HG03354 (cell line): ENCODE measurements at regions not wholly inside any gene's neighbourhood (a gene's known extent, or its start where the extent isn't known, plus 50 kb on each side); places are given as distances from the start of the nearest gene placed in this dataset.
"Not testable (repeated sequence)": the region's sequence is repeated elsewhere in the genome, so short reads cannot be mapped to it uniquely, and the experiment has no call there.

Experiments used
- ATAC-seq: cut with Tn5 transposase; IDR thresholded peaks from one replicate; pipeline ENCODE4 v1.9.1; 2021; ENCODE audit warnings: mild to moderate bottlenecking; ENCODE audit not compliant: unreplicated experiment, poor library complexity, severe bottlenecking

DNA sequence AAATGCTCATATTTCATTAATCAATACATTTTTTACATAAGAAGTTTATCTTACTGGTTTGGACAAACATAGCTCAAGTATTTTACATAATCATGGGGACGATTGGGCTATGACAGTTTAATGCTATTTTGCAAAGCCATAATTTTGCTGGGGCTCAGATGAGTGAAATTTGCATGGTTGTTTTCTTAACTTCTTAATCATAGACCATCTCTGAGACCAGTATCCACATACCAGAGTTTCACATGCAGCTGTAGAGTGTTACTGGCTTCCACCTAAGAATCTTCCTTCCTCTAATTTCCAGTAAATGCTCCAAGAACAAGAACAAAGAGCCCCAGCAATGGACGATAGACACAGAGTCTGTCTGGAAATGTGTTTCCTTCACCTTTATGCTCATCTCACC lies 303.0 kb upstream of the TMEM132C start:
- no peak for ATAC-seq

DNA sequence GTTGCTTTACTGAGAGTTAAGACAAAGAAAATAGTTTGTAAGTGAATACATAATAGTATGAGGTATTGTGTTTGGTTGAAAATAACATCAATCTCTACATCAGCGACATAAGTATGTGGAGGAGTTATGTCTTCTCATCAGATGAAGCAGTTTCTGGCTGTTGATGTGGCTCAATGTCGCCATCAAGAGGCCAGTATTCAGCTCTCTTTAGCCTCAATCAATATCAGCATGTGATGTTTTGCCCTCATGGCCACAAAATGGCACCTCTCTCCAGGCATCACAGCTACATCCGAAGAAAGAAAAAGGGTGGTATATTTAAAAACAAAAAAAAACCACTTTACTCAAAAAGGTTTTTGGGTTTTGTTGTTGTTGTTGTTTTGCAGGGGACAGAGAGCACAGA lies 302.3 kb upstream of the TMEM132C start:
- ATAC-seq = no peak

DNA sequence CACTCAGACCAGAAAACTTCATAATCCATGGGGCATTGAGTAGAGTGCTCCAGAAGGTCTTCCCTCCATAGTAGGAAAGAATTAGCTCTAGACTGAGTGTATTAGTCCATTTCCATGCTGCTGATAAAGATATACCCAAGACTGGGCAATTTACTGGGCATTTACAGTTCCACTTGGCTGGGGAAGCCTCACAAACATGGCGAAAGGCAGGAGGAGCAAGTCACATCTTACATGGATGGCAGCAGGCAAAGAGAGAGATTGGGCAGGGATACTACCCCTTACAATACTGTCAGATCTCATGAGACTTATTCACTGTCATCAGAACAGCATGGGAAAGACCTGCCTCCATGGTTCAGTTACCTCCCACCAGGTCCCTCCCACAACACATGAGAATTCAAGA lies 300.6 kb upstream of the TMEM132C start:
- ATAC-seq = no peak

DNA sequence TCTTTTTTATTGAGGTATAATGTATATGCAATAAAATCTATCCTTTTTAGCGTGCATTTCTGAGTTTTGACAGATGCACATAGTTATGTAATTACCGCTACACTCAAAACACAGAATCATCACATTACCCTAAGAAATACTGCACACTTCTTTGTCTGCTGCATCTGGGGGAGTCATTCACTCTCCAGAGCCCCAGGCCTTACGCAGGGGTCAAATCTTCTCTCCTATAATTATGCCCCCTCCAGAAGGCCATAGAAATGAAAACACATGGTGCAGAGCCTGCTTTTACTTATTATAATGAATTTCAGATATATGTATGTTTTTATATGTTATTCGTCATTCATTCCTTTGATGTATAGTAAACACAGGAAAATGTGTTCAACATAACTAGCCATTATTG lies 296.5 kb upstream of the TMEM132C start:
- ATAC-seq = no peak

DNA sequence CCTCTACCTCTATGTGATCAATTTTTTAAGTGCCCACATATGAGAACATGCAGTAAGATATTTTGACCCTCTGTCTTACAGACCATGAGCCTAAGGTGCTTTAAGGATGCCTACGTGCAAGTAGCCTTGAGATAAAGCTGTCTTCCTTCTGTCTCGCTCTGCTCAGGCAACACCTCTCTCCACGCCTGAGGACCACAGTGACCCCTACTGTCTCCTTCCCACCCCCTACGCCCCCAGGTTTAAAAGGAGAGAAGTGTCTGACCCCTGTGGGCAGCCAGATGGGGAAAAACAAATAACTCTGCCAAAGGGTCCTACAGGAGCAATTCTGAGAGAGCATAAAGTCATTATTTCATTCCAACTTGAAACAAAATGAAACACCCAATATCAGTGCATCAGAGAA lies 286.4 kb upstream of the TMEM132C start:
- no peak for ATAC-seq

DNA sequence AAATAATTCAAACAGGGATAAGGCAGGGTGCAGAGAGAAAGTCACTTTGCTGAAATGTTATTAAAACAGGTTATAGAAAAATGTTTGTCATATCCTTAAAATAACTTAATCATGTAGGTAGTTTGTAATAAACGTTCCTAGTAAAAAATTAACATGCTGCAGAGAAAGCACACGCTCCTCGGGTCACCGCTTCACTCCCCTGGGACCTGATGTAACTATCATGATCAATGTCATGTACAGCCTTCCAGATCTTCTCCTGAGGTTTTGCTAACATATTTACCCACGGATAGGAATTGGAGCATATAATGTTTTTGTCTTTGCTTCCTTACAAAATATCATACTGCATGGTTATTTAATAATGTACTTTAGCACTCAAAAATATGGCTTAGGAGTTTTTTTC lies 285.1 kb upstream of the TMEM132C start:
- ATAC-seq = no peak

DNA sequence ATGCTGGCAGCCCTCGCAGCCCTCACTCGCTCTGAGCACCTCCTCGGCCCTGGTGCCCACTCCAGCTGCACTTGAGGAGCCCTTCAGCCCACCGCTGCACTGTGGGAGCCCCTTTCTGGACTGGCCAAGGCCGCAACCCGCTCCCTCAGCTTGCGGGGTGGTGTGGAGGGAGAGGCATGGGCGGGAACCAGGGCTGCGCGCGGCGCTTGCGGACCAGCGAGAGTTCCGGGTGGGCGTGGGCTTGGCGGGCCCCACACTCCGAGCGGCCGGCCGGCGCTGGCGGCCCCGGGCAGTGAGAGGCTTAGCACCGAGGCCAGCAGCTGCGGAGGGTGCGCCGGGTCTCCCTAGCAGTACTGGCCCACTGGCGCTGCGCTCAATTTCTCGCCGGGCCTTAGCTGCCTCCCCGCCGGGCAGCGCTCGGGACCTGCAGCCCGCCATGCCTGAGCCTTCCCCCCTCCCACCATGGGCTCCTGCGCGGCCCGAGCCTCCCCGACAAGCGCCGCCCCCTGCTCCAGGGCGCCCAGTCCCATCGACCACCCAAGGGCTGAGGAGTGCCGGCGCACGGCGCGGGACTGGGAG lies 283.7 kb upstream of the TMEM132C start:
- ATAC-seq = not testable (repeated sequence)

DNA sequence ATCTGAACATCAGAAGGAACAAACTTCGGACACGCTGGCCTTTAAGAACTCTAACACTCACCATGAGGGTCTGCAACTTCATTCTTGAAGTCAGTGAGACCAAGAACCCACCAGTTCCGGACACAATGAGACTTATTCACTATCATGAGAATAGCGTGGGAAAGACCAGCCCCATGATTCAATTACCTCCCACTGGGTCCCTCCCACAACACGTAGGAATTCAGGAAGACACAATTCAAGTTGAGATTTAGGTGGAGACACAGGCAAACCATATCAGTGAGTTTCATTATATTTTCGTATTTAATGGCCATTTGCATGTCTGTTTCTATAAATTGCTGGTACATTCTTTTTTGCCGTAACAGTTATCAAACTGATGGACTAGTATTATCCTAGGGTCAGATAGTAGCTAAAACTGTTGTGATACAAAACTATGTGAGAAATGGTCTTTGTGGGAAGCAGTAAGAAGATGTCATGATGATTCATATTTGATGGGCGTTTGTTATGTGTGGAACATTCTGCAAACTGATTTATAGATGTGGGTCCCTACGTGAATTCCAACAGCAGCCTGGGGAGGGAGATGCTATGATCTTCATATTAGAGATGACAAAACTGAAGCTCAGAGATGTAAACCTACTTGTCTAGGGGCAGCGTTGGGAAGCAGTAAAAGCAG lies 282.4 kb upstream of the TMEM132C start:
- no peak for ATAC-seq

DNA sequence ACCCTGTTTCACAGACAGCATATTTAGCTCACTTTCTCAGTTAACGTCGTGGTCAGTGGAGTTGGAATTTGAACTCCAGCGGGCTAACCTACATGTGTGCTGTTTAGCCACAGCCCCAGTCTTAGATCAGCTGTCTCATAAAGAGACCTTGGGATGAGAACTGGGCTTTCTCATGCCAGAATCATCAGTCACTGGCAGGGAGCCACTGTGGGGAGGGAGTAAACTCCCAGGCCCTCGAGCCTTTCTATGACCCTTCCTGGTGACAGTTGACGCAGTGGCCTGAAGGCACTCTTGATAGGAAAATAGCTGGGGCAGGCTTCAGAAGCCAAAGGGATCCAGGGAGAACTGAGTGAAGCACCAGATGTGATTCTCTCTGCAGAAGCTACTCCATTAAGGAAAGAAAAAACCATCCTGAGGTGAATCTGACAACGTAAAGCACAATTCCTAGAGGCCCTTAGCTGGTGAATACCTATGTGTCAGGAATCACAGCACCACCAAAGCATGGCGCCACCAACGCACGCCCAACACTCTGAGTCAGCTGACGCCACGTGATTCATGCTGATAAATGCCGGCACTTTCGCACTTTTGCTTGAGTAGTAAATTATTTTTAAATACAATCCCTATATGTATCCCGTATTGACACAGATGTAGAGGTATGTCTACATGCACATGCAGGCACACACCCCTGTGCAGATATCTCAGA lies 279.6 kb upstream of the TMEM132C start:
- no peak for ATAC-seq

DNA sequence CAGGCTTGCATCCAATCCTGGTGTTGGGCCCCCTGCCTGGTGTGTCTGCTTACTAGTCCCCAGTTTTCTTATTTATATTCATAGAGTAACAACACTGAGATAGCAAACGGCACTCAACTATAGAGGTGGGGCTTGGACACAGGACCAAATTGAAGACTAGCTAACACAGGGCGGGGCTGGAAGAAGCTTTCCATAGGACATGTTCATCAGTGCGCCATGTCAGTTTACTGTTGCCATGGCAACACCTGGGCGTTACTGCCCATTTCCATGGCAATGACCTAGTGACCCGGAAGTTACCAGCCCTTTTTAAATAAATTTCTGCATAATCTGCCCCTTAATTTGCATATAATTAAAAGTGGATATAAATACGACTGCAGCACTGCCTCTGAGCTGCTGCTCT lies 275.5 kb upstream of the TMEM132C start:
- ATAC-seq = no peak

DNA sequence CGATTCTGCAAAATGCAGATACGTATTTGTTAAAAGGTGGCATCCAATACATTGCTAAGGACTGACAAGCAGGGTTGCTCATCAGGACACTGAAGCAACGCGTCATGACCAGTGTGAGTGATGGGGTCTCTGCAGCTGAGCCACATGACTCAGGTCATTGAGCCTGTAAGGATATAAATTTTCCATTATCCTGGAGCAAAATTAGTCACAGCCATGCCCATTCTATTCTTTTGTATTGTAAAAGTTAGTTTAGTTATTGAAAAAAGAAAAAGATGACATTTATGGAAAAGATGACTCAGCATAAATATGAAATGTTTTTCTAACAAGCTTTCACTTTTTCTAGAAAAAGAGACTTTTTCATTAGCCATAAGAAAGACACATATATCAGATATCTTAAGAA lies 268.0 kb upstream of the TMEM132C start:
- ATAC-seq = no peak

DNA sequence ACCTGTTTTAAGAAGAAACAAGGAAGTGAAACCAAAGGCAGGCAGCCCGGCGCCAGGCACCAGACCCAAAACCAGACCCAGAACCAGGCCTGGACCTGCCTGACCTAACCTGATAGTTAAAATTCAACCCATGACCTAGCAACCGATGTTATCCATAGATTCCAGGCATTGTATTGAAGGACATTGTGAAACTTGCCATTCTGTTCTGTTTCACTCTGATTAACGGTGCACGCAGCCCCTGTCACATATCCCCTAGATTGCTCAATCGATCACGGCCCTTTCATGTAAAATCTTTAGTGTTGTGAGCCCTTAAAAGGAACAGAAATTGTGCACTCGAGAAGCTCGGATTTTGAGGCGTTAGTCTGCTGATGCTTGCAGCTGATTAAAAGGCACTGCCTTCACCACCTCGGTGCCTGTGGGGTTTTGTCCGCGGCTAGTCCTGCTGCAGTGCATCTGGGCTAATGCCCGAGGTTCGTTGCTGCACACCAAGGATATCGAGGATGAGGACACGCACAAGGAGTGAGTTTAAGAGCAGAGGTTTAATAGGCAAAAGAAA lies 262.5 kb upstream of the TMEM132C start:
- no peak for ATAC-seq

DNA sequence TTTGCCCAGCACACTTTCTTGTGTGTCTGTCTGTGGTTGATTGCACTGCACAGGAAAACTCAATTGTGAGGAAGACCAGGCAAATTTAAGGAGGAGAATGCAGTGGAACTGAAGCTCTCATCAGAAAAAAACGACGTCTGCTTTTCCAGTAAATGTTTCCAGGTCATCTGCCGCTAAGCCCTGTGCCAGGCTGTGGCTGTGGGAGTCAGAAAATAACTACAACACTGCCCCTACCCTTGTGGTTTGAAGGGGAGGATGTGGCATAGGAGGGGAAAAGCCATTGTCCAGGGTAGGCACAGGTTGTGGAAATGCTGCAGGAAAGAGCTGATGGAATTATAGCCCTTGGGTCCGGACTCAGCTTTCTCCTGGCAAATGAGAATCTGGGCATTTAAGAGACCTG lies 259.7 kb upstream of the TMEM132C start:
- no peak for ATAC-seq

DNA sequence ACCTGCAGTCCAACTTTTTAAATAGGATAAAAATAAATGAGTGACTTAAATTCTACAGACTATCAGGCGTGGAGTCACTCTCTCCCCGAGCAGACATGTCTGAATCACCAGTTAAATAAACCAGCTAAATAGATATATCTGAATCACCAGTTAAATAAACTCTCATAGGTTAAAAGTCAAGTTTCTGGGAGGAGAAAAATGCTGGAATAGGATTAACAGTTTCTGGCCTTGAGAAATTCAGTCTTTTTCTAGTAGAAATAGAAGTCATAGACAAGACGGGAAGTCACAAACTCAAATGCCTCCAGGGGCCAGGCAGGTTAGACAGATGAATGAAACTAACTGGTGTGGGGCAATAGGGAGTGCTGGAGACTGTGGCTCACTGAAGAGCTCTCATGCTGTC lies 258.6 kb upstream of the TMEM132C start:
- ATAC-seq = no peak

DNA sequence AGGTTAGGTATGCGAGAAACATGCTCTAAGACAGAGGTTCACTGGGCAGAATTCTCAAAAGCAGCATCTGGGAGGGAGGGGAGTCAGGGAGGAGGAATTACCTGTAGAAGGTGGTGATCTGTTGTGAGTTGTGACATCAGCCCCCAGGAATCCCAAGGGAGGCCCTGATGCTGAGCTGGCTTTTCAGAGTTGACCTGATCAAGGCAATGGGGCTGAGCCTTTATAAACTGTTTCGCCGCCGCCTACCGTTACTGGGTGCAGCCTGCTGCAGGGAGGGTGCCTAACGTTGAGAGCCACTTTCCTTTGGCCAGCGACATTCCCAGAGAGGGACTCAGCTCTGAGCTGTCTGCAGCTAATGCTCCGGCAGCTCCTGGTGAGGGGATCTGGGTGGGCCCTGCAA lies 257.9 kb upstream of the TMEM132C start:
- ATAC-seq = no peak

DNA sequence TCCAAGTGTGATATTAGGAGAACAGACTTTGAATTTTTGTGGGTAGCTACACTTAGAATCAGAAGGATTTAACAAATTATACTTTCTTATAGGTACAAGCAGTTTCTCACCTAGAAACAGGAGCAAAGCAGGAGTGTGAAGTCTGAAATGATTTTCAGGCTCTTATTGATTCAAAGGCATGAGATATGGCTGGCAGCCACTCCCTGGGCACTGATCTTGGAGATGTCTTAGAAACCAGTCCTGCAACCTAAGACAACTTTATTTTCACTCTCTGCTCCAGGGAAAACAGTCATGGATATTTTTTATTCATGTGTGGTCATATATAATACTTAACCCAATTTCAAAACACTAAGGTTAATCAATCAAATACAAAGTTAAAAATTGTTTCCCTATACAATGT lies 254.9 kb upstream of the TMEM132C start:
- ATAC-seq = no peak

DNA sequence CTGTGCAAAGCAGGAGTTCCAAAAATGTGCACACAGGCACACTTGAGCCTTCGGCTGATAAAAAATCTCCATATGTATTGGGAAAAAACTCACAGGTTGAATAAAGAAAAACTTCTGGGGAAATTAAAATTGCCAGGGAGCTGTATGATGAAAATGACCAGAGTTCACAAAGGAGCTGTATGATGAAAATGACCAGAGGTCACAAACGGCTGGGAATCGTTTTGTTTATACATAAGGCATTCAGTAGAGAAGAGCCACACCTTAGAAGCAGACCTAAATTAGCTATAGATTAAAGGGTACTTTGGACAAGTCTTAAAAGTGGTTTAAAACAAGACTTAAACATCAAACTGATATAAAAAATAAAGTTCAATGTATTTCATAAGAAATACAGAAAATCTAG lies 251.7 kb upstream of the TMEM132C start:
- no peak for ATAC-seq

DNA sequence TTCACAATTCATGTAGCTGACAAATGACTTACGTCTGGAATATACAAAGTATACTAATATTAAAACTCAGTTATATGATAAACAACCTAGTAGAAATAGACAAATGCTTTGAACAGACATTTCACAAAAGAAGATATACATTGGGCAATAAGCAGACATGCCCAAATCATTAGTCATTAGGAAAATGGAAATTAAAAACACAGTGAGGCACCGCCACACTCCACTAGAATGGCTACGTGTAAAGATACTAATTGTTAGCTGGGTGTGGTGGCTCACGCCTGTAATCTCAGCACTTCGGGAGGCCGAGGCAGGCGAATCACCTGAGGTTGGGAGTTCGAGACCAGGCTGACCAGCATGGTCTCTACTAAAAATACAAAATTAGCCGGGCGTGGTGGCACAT lies 248.9 kb upstream of the TMEM132C start:
- no peak for ATAC-seq

DNA sequence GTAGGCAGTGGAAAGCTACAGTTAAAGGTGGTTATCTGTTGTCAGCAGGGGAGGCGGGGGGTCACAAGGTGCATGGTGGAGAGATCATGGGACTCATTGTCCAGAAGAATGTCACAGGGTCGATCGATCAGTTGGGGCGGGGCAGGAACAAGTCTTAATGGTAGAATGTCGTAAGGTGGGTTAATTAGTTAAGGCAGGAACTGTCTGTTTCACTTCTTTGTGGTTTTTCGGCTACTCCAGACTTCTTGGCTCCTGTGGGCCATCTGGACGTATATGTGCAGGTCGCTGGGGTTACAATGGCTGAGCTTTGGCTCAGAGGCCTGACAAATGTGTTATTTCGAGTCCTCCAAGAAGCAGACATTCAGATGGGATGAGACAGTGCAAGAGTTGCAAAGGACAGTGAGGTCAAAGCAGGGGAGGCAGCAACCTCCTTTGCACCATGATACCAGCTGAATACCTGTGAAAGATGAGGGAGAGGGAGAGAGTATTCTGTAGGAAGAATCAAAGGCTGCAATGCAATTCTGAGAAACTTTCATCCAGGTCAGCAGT lies 246.9 kb upstream of the TMEM132C start:
- no peak for ATAC-seq

DNA sequence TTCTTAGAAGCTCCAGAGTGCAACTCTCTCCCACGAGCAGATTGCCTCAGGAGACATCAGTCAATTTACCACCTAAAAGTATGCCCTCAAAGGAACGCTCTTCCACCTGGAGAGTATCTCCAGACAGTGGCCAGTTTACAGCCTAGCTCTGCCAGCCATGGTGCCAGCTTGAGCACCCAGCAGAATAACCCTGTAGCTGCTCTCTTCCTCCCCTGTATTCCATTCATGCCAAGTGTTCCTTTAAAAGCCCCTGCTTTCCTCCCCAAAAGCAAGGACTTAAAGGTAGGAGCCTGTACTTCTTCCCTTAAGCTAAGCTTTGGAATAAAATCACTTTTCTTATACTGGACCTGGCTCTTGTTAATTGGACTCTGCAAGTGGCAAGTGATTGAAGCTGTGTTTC lies 245.4 kb upstream of the TMEM132C start:
- ATAC-seq = no peak
